Left ventricle myocardium superior (tissue), 1 donor: ENCODE measurements at regions not wholly inside any gene's neighbourhood (a gene's known extent, or its start where the extent isn't known, plus 50 kb on each side); places are given as distances from the start of the nearest gene placed in this dataset.

Experiments used
- ATAC-seq: fragments of 200-7000 bp; cut with Tn5 transposase; one replicate; pipeline ENCODE4 v1.9.1; 2020; ENCODE audit warnings: mild to moderate bottlenecking, moderate library complexity
- DNase-seq: peaks from one replicate; pipeline ENCODE4 v3.0.0-alpha.2; 2020
- intact Hi-C: fragments of 100-400 bp; cut with micrococcal nuclease; formaldehyde crosslinking; loops from one replicate; pipeline ENCODE4 v1.11.0; 2022
- donor health status: DM: no; HTN: yes; CAD: no; lungs with severe emphysema.

GRCh38 chr10:10197423-10197822, 820.2 kb upstream of the CELF2 start:
- intact Hi-C loops: no loop called here
- no peak for ATAC-seq

GRCh38 chr10:10198363-10198762, 819.3 kb upstream of the CELF2 start:
- DNase-seq (no peak), ATAC-seq (no peak)
- intact Hi-C loops: no loop called here

More at GRCh38 chr10:10197423-10197822, 820.2 kb upstream of the CELF2 start:
- no peak for DNase-seq

- DNase-seq (no peak), ATAC-seq (no peak)
- intact Hi-C loops: no loop called here
Measured at GRCh38 chr10:10204415-10204814, 813.3 kb upstream of the CELF2 start.

- ATAC-seq (no peak), DNase-seq (no peak)
- intact Hi-C loops: no loop called here
Measured at GRCh38 chr10:10205906-10206305, 811.8 kb upstream of the CELF2 start.

GRCh38 chr10:10207538-10207937, 810.1 kb upstream of the CELF2 start:
- DNase-seq (no peak), ATAC-seq (no peak)
- intact Hi-C loops: no loop called here

GRCh38 chr10:10208196-10208595, 809.5 kb upstream of the CELF2 start:
- no peak for ATAC-seq
- intact Hi-C loops: no loop called here
- no peak for DNase-seq

- DNase-seq (peak; percentile 25), ATAC-seq (peak; percentile 80)
- intact Hi-C loops: no loop called here
Measured at GRCh38 chr10:10209167-10209566, 808.5 kb upstream of the CELF2 start.

- ATAC-seq: no peak
- DNase-seq: no peak
- intact Hi-C loops: no loop called here
Measured at GRCh38 chr10:10211409-10211808, 806.3 kb upstream of the CELF2 start.

GRCh38 chr10:10213237-10213636, 804.4 kb upstream of the CELF2 start:
- ATAC-seq (no peak), DNase-seq (no peak)
- intact Hi-C loops: no loop called here

GRCh38 chr10:10222304-10222841, 795.3 kb upstream of the CELF2 start:
- intact Hi-C loops: no loop called here
- DNase-seq (no peak), ATAC-seq (no peak)

- intact Hi-C loops: no loop called here
- DNase-seq (no peak), ATAC-seq (no peak)
Measured at GRCh38 chr10:10223131-10223530, 794.5 kb upstream of the CELF2 start.

- intact Hi-C loops: no loop called here
- no peak for DNase-seq
- ATAC-seq: no peak
Measured at GRCh38 chr10:10225136-10225676, 792.5 kb upstream of the CELF2 start.

- DNase-seq: no peak
- ATAC-seq: no peak
- intact Hi-C loops: no loop called here
Measured at GRCh38 chr10:10233229-10233628, 784.4 kb upstream of the CELF2 start.

- ATAC-seq: no peak
- intact Hi-C loops: no loop called here
- DNase-seq: no peak
Measured at GRCh38 chr10:10235003-10235402, 782.7 kb upstream of the CELF2 start.

GRCh38 chr10:10247585-10247984, 770.1 kb upstream of the CELF2 start:
- intact Hi-C loops: no loop called here
- DNase-seq (no peak), ATAC-seq (no peak)

- DNase-seq (no peak), ATAC-seq (no peak)
- intact Hi-C loops: no loop called here
Measured at GRCh38 chr10:10256860-10257259, 760.8 kb upstream of the CELF2 start.

- DNase-seq (no peak), ATAC-seq (no peak)
- intact Hi-C loops: no loop called here
Measured at GRCh38 chr10:10259013-10259412, 758.7 kb upstream of the CELF2 start.

- intact Hi-C loops: no loop called here
- DNase-seq (no peak), ATAC-seq (peak; percentile 47)
Measured at GRCh38 chr10:10270126-10271050, 747.3 kb upstream of the CELF2 start.

- no peak for ATAC-seq
- intact Hi-C loops: no loop called here
Measured at GRCh38 chr10:10271639-10272192, 746.0 kb upstream of the CELF2 start.

GRCh38 chr10:10273661-10274060, 744.0 kb upstream of the CELF2 start:
- intact Hi-C loops: no loop called here
- no peak for DNase-seq

More at GRCh38 chr10:10271639-10272192, 746.0 kb upstream of the CELF2 start:
- no peak for DNase-seq

More at GRCh38 chr10:10273661-10274060, 744.0 kb upstream of the CELF2 start:
- ATAC-seq: no peak
